GM12872 (cell line): ENCODE measurements at regions not wholly inside any gene's neighbourhood (a gene's known extent, or its start where the extent isn't known, plus 50 kb on each side); places are given as distances from the start of the nearest gene placed in this dataset.

Source experiments
- CTCF ChIP-seq: IDR thresholded peaks from 3 replicates; pipeline ENCODE4 v1.5.1; 2011; ENCODE audit warnings: low read depth, mild to moderate bottlenecking, low read length, moderate library complexity; ENCODE audit not compliant: insufficient read depth

DNA sequence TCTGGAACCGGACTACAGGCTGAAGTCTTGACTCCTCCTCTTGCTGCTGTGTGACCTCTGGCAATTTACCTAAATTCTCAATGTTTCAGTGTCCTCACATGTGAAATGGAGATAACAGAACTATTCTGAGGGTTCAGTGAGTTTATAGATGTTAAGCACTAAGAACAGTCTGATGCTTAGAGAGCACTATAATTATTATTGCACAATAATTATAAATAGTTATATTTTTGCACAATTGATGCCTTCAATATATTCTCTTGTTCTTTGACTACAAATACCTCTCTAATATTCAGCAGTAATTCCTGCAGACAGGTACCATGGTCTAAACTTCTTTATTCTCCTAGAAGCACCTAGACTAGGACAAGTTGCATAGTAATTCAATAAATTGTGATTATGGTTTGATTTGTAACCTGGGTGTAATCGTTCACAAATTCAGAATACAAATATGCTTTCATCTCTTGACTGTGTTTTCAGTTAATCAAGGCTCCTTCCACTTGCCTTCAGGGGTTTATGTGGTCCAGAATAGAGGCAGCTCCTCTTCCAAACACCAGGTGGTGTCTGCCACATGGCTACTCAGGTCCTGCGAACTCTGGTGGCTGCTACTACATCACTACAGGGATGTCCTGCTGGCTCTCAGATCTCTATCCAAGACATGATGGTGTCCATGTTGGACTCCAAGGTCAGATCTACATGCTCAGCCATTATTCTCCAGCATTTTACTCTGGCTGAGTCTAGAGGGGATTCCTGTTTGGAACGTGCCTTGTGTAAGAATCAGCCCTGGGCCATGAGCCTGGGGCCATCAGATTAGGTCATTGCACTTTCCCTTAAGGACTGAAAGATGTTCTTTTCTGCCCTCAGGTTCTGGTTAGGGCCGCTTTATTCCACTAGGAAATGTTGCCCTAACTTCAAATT, 103.4 kb downstream of the QRFPR start:
- peak; percentile 78 for TF ChIP-seq CTCF

DNA sequence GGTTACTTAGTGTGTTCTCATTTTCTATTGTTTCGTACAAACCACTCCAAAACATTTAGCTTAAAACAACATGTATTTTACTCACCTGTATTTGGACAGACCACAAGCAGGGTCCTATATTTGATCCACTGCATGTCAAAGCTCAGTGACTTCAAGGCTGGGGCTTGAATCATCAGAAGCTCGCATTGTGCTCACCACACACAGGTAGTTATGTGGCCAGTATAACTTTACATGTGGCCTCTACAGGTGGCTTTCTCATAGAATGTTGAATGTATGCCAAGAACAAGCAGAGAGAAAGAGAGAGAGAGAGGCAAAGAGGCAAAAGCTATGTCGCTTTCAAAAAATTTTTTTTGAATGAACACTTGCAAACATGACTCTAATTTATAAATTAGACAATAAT, 107.6 kb downstream of the QRFPR start:
- no peak for TF ChIP-seq CTCF

- no peak for TF ChIP-seq CTCF
Measured at GRCh38 chr4:121272526-121272925, 108.3 kb downstream of the QRFPR start.

GRCh38 chr4:121270389-121270788, 106.3 kb upstream of the TNIP3 start:
- no peak for TF ChIP-seq CTCF

DNA sequence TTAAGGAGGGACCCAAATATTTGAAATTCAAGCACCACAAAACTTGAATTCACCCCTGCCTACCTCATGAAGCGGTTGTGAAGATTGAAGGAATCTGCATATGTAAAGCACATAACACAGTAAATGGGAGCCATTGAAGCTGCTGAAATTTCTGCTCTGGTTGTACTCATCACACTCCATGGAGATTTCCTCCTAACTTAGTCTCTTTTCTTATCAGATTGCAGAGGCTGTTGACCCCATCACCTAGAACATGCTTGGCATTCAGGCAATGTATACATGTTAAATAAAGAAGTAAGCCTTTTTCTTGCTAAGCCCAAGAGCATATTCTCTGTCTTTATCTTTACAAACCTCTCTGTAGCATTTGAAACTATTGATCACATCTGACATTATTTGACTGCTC, 104.9 kb upstream of the TNIP3 start:
- TF ChIP-seq CTCF, result no peak

GRCh38 chr4:121266982-121267381, 102.9 kb upstream of the TNIP3 start:
- no peak for TF ChIP-seq CTCF

DNA sequence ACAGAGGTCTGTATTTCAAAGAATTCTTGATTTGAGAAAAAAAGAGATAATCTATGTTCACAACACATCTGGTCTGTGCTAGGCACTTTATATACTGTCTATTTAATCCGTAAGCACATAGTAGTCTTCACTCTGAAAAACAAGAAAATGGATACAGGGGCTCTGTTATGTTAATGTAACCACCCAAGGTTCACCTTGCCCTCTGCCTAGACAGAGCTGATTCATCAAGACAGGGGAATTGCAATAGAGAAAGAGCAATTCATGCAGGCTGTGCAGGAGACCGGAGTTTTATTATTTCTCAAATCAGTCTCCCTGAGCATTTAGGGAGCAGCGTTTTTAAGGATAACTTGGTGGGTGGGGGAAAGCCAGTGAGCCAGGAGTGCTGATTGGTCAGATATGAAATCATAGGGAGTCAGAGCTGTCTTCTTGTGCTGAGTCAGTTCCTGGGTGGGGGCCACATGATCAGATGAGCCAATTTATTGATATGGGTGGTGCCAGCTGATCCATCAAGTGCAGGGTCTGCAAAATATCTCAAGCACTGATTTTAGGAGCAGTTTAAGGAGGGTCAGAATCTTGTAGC, 92.9 kb upstream of the TNIP3 start:
- TF ChIP-seq CTCF, result no peak
